ENCODE measurements at regions not wholly inside any gene's neighbourhood (a gene's known extent, or its start where the extent isn't known, plus 50 kb on each side); places are given as distances from the start of the nearest gene placed in this dataset.

- intact Hi-C loops (cut with DNase I; ENCODE audit: low total_unique reads), result no loop called here
- no peak for DNase-seq (ENCODE audit: low spot score in 2 of 2)
- H3K4me3 ChIP-seq (ENCODE audit: low read depth, poor library complexity, severe bottlenecking), result no peak overlapping the region
- TF ChIP-seq POLR2A (IDR thresholded peaks at IDR 0.05) (no peak), CTCF (IDR thresholded peaks at IDR 0.05) (no peak)
- 65 to 70% methylated on average over 5 of the region's 5 CpGs for WGBS, 2 donors
Observed at GRCh38 chr2:150581717-150582472, 94.4 kb upstream of the RND3 start.

GRCh38 chr2:150578481-150578880 is 91.0 kb upstream of the RND3 start:
- H3K4me3 ChIP-seq (ENCODE audit: low read depth, poor library complexity, severe bottlenecking), result no peak overlapping the region
- intact Hi-C loops (cut with DNase I; ENCODE audit: low total_unique reads), result no loop called here
- 88 to 95% methylated on average over 2 of the region's 2 CpGs for WGBS, 2 donors
- DNase-seq (ENCODE audit: low spot score in 2 of 2), result no peak
- TF ChIP-seq POLR2A (IDR thresholded peaks at IDR 0.05), result no peak
- TF ChIP-seq CTCF (IDR thresholded peaks at IDR 0.05), result no peak

GRCh38 chr2:150575861-150576260 is 88.4 kb upstream of the RND3 start:
- 82 to 87% methylated on average over 1 of the region's 1 CpG for WGBS, 2 donors

GRCh38 chr2:150572961-150573395 is 85.5 kb upstream of the RND3 start:
- TF ChIP-seq POLR2A (IDR thresholded peaks at IDR 0.05), result no peak
- no peak for TF ChIP-seq CTCF (IDR thresholded peaks at IDR 0.05)
- intact Hi-C loops (cut with DNase I; ENCODE audit: low total_unique reads), result no loop called here
- no peak overlapping the region for H3K4me3 ChIP-seq (ENCODE audit: low read depth, poor library complexity, severe bottlenecking)
- DNase-seq (ENCODE audit: low spot score in 2 of 2), result no peak

More at GRCh38 chr2:150575861-150576260, 88.4 kb upstream of the RND3 start:
- H3K4me3 ChIP-seq (ENCODE audit: low read depth, poor library complexity, severe bottlenecking), result no peak overlapping the region
- DNase-seq (ENCODE audit: low spot score in 2 of 2), result no peak
- intact Hi-C loops (cut with DNase I; ENCODE audit: low total_unique reads), result no loop called here
- TF ChIP-seq POLR2A (IDR thresholded peaks at IDR 0.05), result no peak

- DNase-seq (ENCODE audit: low spot score in 2 of 2), result no peak
- no peak overlapping the region for H3K4me3 ChIP-seq (ENCODE audit: low read depth, poor library complexity, severe bottlenecking)
- 67 to 73% methylated on average over 6 of the region's 6 CpGs for WGBS, 2 donors
- TF ChIP-seq POLR2A (IDR thresholded peaks at IDR 0.05) (no peak), CTCF (IDR thresholded peaks at IDR 0.05) (no peak)
- intact Hi-C loops (cut with DNase I; ENCODE audit: low total_unique reads), result no loop called here
Observed at GRCh38 chr2:150572194-150572766, 84.8 kb upstream of the RND3 start.

- H3K4me3 ChIP-seq (ENCODE audit: low read depth, poor library complexity, severe bottlenecking), result no peak overlapping the region
- no peak for DNase-seq (ENCODE audit: low spot score in 2 of 2)
- intact Hi-C loops (cut with DNase I; ENCODE audit: low total_unique reads), result no loop called here
- TF ChIP-seq POLR2A (IDR thresholded peaks at IDR 0.05) (no peak), CTCF (IDR thresholded peaks at IDR 0.05) (no peak)
- WGBS, 2 donors, result 63 to 74% methylated on average over 1 of the region's 1 CpG
Observed at GRCh38 chr2:150571121-150571520, 83.7 kb upstream of the RND3 start.
